H1 (cell line): ENCODE measurements at regions not wholly inside any gene's neighbourhood (a gene's known extent, or its start where the extent isn't known, plus 50 kb on each side); places are given as distances from the start of the nearest gene placed in this dataset.

Experiments used
- BACH1 ChIP-seq: IDR thresholded peaks from 2 replicates; pipeline ENCODE4 v1.6.1; 2012; ENCODE audit warnings: low read length, improper control_type of control experiment
- EP300 ChIP-seq, 2 experiments: IDR thresholded peaks; 1 replicate in 1 of 2; 2 replicates in 1 of 2; pipeline ENCODE4 v1.6.1; 2011 to 2012; ENCODE audit warnings: low read depth in 2 of 2, low read length in 2 of 2, mild to moderate bottlenecking in 2 of 2, borderline replicate concordance in 1 of 2, inconsistent platforms in 1 of 2, moderate library complexity in 1 of 2
- FOSL1 ChIP-seq: IDR thresholded peaks from 2 replicates; pipeline ENCODE4 v1.6.1; 2011; ENCODE audit warnings: mild to moderate bottlenecking, low read depth, low read length, moderate library complexity; ENCODE audit not compliant: insufficient read depth
- HDAC2 ChIP-seq, 2 experiments: fragments of 300-600 bp in 1 of 2; sonication (generic) in 1 of 2; IDR thresholded peaks; 2 replicates each; pipeline ENCODE4 v1.6.1; 2011 to 2012; ENCODE audit warnings: low read depth in 2 of 2, low read length in 2 of 2, mild to moderate bottlenecking in 2 of 2, moderate library complexity in 2 of 2, borderline replicate concordance in 1 of 2, inconsistent platforms in 1 of 2
- JUN ChIP-seq: IDR thresholded peaks from 2 replicates; pipeline ENCODE4 v1.6.1; 2011; ENCODE audit warnings: low read depth, mild to moderate bottlenecking, improper control_type of control experiment, low read length
- SP4 ChIP-seq: IDR thresholded peaks from 2 replicates; pipeline ENCODE4 v1.6.1; 2012; ENCODE audit warnings: low read length, inconsistent platforms
- TF ChIP-seq, protein P1 (sequence below): IDR thresholded peaks from 2 replicates; pipeline ENCODE4 v1.6.1; 2012; ENCODE audit warnings: inconsistent platforms

DNA sequence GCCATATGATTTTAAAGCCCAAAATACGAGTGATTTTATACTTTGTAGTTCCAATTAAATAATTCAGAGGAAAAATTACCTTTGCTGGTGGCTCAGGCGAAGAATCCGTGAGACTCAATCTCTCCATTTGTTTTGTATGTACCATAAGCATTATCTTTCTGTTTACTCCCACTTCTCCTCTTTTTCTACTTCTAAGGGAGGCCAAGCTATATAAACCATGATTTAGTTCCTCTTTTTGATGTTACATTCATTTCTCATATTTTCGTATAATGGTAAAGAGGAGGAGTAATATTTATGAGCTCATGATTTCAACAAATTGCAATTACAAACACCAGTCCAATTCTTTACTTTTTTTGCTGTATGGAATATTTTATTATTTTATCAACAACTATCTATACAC is 50.6 kb upstream of the TES start (continued):
- no peak for TF ChIP-seq FOSL1
- no peak for TF ChIP-seq SP4
- no peak for TF ChIP-seq JUN
- TF ChIP-seq HDAC2 (IDR thresholded peaks at IDR 0.05; ENCODE audit: borderline replicate concordance in 1 of 2, low read depth in 2 of 2, low read length in 2 of 2) = no peak
- TF ChIP-seq EP300 (IDR thresholded peaks at IDR 0.05; ENCODE audit: borderline replicate concordance in 1 of 2, low read depth in 2 of 2, low read length in 2 of 2) = no peak
- TF ChIP-seq BACH1 = no peak
- TF ChIP-seq, protein P1, sequence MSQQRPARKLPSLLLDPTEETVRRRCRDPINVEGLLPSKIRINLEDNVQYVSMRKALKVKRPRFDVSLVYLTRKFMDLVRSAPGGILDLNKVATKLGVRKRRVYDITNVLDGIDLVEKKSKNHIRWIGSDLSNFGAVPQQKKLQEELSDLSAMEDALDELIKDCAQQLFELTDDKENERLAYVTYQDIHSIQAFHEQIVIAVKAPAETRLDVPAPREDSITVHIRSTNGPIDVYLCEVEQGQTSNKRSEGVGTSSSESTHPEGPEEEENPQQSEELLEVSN = no peak
- TF ChIP-seq, all 59 proteins: peak for 0
